HepG2 (cell line): ENCODE measurements at regions not wholly inside any gene's neighbourhood (a gene's known extent, or its start where the extent isn't known, plus 50 kb on each side); places are given as distances from the start of the nearest gene placed in this dataset.
"Not testable (repeated sequence)": the region's sequence is repeated elsewhere in the genome, so short reads cannot be mapped to it uniquely, and the experiment has no call there.

ENCODE experiments used
- ATAC-seq: fragments of 200-7000 bp; cut with Tn5 transposase; 3 replicates; pipeline ENCODE4 v1.9.1; 2020; ENCODE audit warnings: mild to moderate bottlenecking, moderate library complexity
- BruUV-seq: library from RNA; stranded (reverse); fragments of 400-500 nt; replicated peaks from 2 replicates; lab custom pipeline; 2021; lab: Mats Ljungman, UMichigan
- CTCF ChIA-PET: fragments of 300-600 bp; formaldehyde crosslinking; extraction: SDS; loops from one replicate; lab custom pipeline; 2021; ENCODE audit warnings: low total read pairs, inconsistent platforms, low intra/inter-chr PET ratio; lab: Yijun Ruan, JAX
- POLR2A ChIA-PET: fragments of 350-600 bp; sonication (Branson Sonifier 250); formaldehyde crosslinking; loops from one replicate; lab custom pipeline; 2020; ENCODE audit warnings: antibody characterized with exemption, inconsistent platforms; lab: Yijun Ruan, JAX
- DNase-seq: peaks from one replicate; pipeline ENCODE4 v3.0.0-alpha.2; 2015; ENCODE audit warnings: low spot score
- FAIRE-seq: peaks from 3 replicates; lab custom pipeline; 2011; peaks lifted over from hg19 to GRCh38; lab: Jason Lieb, UNC
- H2AFZ ChIP-seq: one replicate; pipeline ENCODE4 v1.6.1; 2011; ENCODE audit warnings: low read length, inconsistent platforms
- H3K27ac ChIP-seq: fragments of 300-600 bp; 3 replicates; pipeline ENCODE4 v1.8.0; 2011; ENCODE audit warnings: mixed run types, mild to moderate bottlenecking, mixed read lengths, low read length, inconsistent platforms; ENCODE audit not compliant: insufficient read depth; ENCODE audit errors: extremely low read length
- H3K27me3 ChIP-seq, 2 experiments: fragments of 200-600 bp in 1 of 2; 2 replicates in 1 of 2; 3 replicates in 1 of 2; pipeline versions ENCODE4 v1.6.0 to v1.8.0; 2011; ENCODE audit warnings: low read length in 2 of 2, mild to moderate bottlenecking in 2 of 2, moderate library complexity in 2 of 2, inconsistent platforms in 1 of 2; ENCODE audit not compliant: insufficient read depth in 2 of 2, control insufficient read depth in 1 of 2
- H3K36me3 ChIP-seq, 2 experiments: fragments of 200-600 bp in 1 of 2; replicated peaks in 1 of 2; 2 replicates in 1 of 2; 3 replicates in 1 of 2; pipeline versions ENCODE4 v1.5.1 to v1.8.0; 2011; ENCODE audit warnings: low read length in 2 of 2, inconsistent platforms in 1 of 2; ENCODE audit not compliant: insufficient read depth in 2 of 2, control insufficient read depth in 1 of 2
- H3K4me1 ChIP-seq: 2 replicates; pipeline ENCODE4 v1.5.1; 2012; ENCODE audit warnings: low read length, inconsistent platforms; ENCODE audit not compliant: insufficient read depth
- H3K4me2 ChIP-seq: 2 replicates; pipeline ENCODE4 v1.6.0; 2011; ENCODE audit warnings: low read depth, low read length, inconsistent platforms
- H3K4me3 ChIP-seq, 3 experiments: fragments of 200-600 bp in 1 of 3; sonication (generic), shearing (Covaris generic) in 1 of 3; replicated peaks in 1 of 3; 2 replicates each; pipeline ENCODE4 v1.5.1; 2011 to 2016; ENCODE audit warnings: low read length in 3 of 3, inconsistent platforms in 2 of 3, low read depth in 2 of 3, mild to moderate bottlenecking in 2 of 3, control low read depth in 1 of 3, mixed read lengths in 1 of 3; ENCODE audit not compliant: insufficient read depth in 1 of 3
- H3K79me2 ChIP-seq: one replicate; pipeline ENCODE4 v1.6.1; 2011; ENCODE audit warnings: low read length, inconsistent platforms; ENCODE audit not compliant: insufficient read depth
- H3K9ac ChIP-seq: 2 replicates; pipeline ENCODE4 v1.6.0; 2011; ENCODE audit warnings: mild to moderate bottlenecking, low read depth, low read length, inconsistent platforms; ENCODE audit not compliant: insufficient read depth
- H3K9me3 ChIP-seq: 2 replicates; pipeline ENCODE4 v1.5.1; 2012; ENCODE audit warnings: mild to moderate bottlenecking, low read length
- H4K20me1 ChIP-seq: 2 replicates; pipeline ENCODE4 v1.6.0; 2011; ENCODE audit warnings: inconsistent platforms, mild to moderate bottlenecking, low read length, moderate library complexity; ENCODE audit not compliant: insufficient read depth
- ARID5B ChIP-seq: IDR thresholded peaks from 2 replicates; pipeline ENCODE4 v1.4.0; 2020; ENCODE audit warnings: mild to moderate bottlenecking, missing genetic modification reagents
- CBFB ChIP-seq: sonication (generic); formaldehyde crosslinking; IDR thresholded peaks from 2 replicates; pipeline ENCODE4 v1.4.0; 2020; ENCODE audit warnings: missing genetic modification reagents
- MAFF ChIP-seq: IDR thresholded peaks from 2 replicates; pipeline ENCODE4 v1.6.1; 2011; ENCODE audit warnings: low read depth, low read length, improper control_type of control experiment
- NCOR1 ChIP-seq: fragments of 200-600 bp; sonication (generic); IDR thresholded peaks from 2 replicates; pipeline ENCODE4 v1.7.0; 2017; ENCODE audit warnings: antibody characterized with exemption, low read length, borderline replicate concordance
- TP53 ChIP-seq: sonication (generic); formaldehyde crosslinking; conservative IDR thresholded peaks from 2 replicates; pipeline ENCODE4 v1.4.0; 2020; ENCODE audit warnings: missing genetic modification reagents
- ZBTB33 ChIP-seq: sonication (generic); formaldehyde crosslinking; IDR thresholded peaks from 2 replicates; pipeline ENCODE4 v1.4.0; 2020; ENCODE audit warnings: missing genetic modification reagents
- ZFX ChIP-seq: sonication (generic); formaldehyde crosslinking; IDR thresholded peaks from 2 replicates; pipeline ENCODE4 v1.4.0; 2020; ENCODE audit warnings: mild to moderate bottlenecking, low read depth, missing genetic modification reagents, moderate library complexity
- ZNF234 ChIP-seq: sonication (generic); formaldehyde crosslinking; conservative IDR thresholded peaks from 2 replicates; pipeline ENCODE4 v1.5.1; 2020; ENCODE audit warnings: mild to moderate bottlenecking, missing genetic modification reagents
- ZNF891 ChIP-seq: sonication (generic); formaldehyde crosslinking; IDR thresholded peaks from 2 replicates; pipeline ENCODE4 v1.5.0; 2020; ENCODE audit warnings: mild to moderate bottlenecking, missing genetic modification reagents
- WGBS: methylation state at CpG from one replicate; pipeline ENCODE4 v1.1.6; 2017; ENCODE audit warnings: low lambda C conversion rate; 5-methylcytosine and 5-hydroxymethylcytosine counted together
- in situ Hi-C: cut with HindIII; loops from 2 replicates; pipeline ENCODE4 v1.10.0; 2017; ENCODE audit warnings: low pct_unique_long_range_greater_than_20kb; ENCODE audit not compliant: extremely low pct_ligation_motif_present
- intact Hi-C: fragments of 100-400 bp; cut with micrococcal nuclease; formaldehyde crosslinking; loops from one replicate; pipeline ENCODE4 v1.10.0; 2022; ENCODE audit not compliant: unreplicated experiment

GRCh38 chr12:104906695-104907094 lies 51.4 kb downstream of the SLC41A2 start:
- no peak for TF ChIP-seq ZFX (CRISPR knock-in tag)
- no peak for TF ChIP-seq CBFB (CRISPR knock-in tag)
- no peak for TF ChIP-seq MAFF
- TF ChIP-seq NCOR1 = no peak
- no peak for TF ChIP-seq TP53
- TF ChIP-seq ZBTB33 (CRISPR knock-in tag) = no peak
- no peak for TF ChIP-seq ZNF891 (CRISPR knock-in tag)
- no peak for TF ChIP-seq ZNF234 (CRISPR knock-in tag)
- no peak for TF ChIP-seq ARID5B (CRISPR knock-in tag)
- no peaks in the 10 kb centered on the region for H4K20me1 ChIP-seq
- no peak for DNase-seq
- intact Hi-C loops = no loop called here
- in situ Hi-C loops = no loop called here
- CTCF ChIA-PET = no interaction called here
- 95% methylated on average over 6 of the region's 6 CpGs for WGBS
- H3K9ac ChIP-seq = no peak overlapping the region
- POLR2A ChIA-PET = no interaction called here
- no peak overlapping the region for H2AFZ ChIP-seq
- H3K79me2 ChIP-seq = no peaks in the 10 kb centered on the region
- H3K27me3 ChIP-seq = no peaks in the 10 kb centered on the region
- no peaks in the 10 kb centered on the region for H3K9me3 ChIP-seq
- H3K4me1 ChIP-seq = peaks cover 14% of the 10 kb centered on the region
- ATAC-seq = no peak
- BruUV-seq = no TSS peak
- H3K4me3 ChIP-seq = no peak overlapping the region
- H3K4me2 ChIP-seq = no peak overlapping the region
- no peak for FAIRE-seq
- no peak overlapping the region for H3K27ac ChIP-seq
- H3K36me3 ChIP-seq = no peaks in the 10 kb centered on the region

GRCh38 chr12:104905446-104905845 lies 52.6 kb downstream of the SLC41A2 start:
- H2AFZ ChIP-seq, H3K36me3 ChIP-seq, intact Hi-C loops, H3K4me3 ChIP-seq, H3K27me3 ChIP-seq, H4K20me1 ChIP-seq, in situ Hi-C loops, ATAC-seq, H3K27ac ChIP-seq, H3K9ac ChIP-seq, DNase-seq, CTCF ChIA-PET, H3K4me2 ChIP-seq, POLR2A ChIA-PET, FAIRE-seq, H3K79me2 ChIP-seq, BruUV-seq, H3K9me3 ChIP-seq: not testable (repeated sequence)
- WGBS = 98% methylated on average over 7 of the region's 24 CpGs
- peaks cover 14% of the 10 kb centered on the region for H3K4me1 ChIP-seq
